Caco-2 (cell line): ENCODE measurements at regions not wholly inside any gene's neighbourhood (a gene's known extent, or its start where the extent isn't known, plus 50 kb on each side); places are given as distances from the start of the nearest gene placed in this dataset.
"Not testable (repeated sequence)": the region's sequence is repeated elsewhere in the genome, so short reads cannot be mapped to it uniquely, and the experiment has no call there.

Experiments used
- BruUV-seq: library from RNA; stranded (reverse); fragments of 400-500 nt; replicated peaks from 2 replicates; lab custom pipeline; 2021; lab: Mats Ljungman, UMichigan
- CTCF ChIA-PET: fragments of 300-600 bp; sonication (Branson Sonifier 250); formaldehyde crosslinking; loops from one replicate; lab custom pipeline; 2022; ENCODE audit warnings: antibody characterized with exemption; lab: Charles Lee
- POLR2A ChIA-PET: fragments of 300-600 bp; sonication (Branson Sonifier 250); formaldehyde crosslinking; loops from one replicate; lab custom pipeline; 2022; ENCODE audit warnings: antibody characterized with exemption; lab: Charles Lee
- DNase-seq, 2 experiments: peaks; one replicate each; pipeline versions ENCODE4 v3.0.0 to v3.0.0-alpha.2; 2020 to 2022
- H3K27me3 ChIP-seq: replicated peaks from 2 replicates; pipeline ENCODE4 v1.6.0; 2011; ENCODE audit warnings: low read length; ENCODE audit not compliant: control insufficient read depth, insufficient read depth
- H3K36me3 ChIP-seq: 2 replicates; pipeline ENCODE4 v1.5.1; 2011; ENCODE audit warnings: low read length; ENCODE audit not compliant: control insufficient read depth, insufficient read depth
- H3K4me1 ChIP-seq: fragments of 250-450 bp; sonication (Bioruptor Pico); 2 replicates; pipeline ENCODE4 v1.5.1; 2020; ENCODE audit warnings: mild to moderate bottlenecking
- H3K4me3 ChIP-seq: 2 replicates; pipeline ENCODE4 v1.5.1; 2011; ENCODE audit warnings: low read depth, mild to moderate bottlenecking, control low read depth, low read length
- H3K9me3 ChIP-seq: fragments of 250-450 bp; sonication (Bioruptor Pico); 2 replicates; pipeline ENCODE4 v1.5.1; 2020; ENCODE audit warnings: mild to moderate bottlenecking, moderate library complexity
- H3K27ac Mint-ChIP-seq: one replicate; pipeline ENCODE4 v1.8.0; 2022; ENCODE audit warnings: mixed read lengths; ENCODE audit not compliant: unreplicated experiment
- H3K27me3 Mint-ChIP-seq: one replicate; pipeline ENCODE4 v1.8.0; 2022; ENCODE audit warnings: mixed read lengths; ENCODE audit not compliant: insufficient read depth, unreplicated experiment
- H3K36me3 Mint-ChIP-seq: one replicate; pipeline ENCODE4 v1.8.0; 2022; ENCODE audit warnings: mild to moderate bottlenecking, mixed read lengths; ENCODE audit not compliant: insufficient read depth, unreplicated experiment
- H3K4me1 Mint-ChIP-seq: one replicate; pipeline ENCODE4 v1.8.0; 2022; ENCODE audit warnings: low read depth, mixed read lengths; ENCODE audit not compliant: unreplicated experiment
- H3K4me3 Mint-ChIP-seq: one replicate; pipeline ENCODE4 v1.8.0; 2022; ENCODE audit warnings: mild to moderate bottlenecking, moderate library complexity, mixed read lengths; ENCODE audit not compliant: unreplicated experiment
- H3K9me3 Mint-ChIP-seq: one replicate; pipeline ENCODE4 v1.8.0; 2022; ENCODE audit warnings: mixed read lengths; ENCODE audit not compliant: unreplicated experiment
- intact Hi-C: fragments of 100-400 bp; cut with micrococcal nuclease; formaldehyde crosslinking; loops from one replicate; pipeline ENCODE4 v1.10.0; 2022; ENCODE audit not compliant: unreplicated experiment
- TF ChIP-seq, protein P1 (sequence below), 2 experiments: fragments of 200-600 bp in 1 of 2; IDR thresholded peaks; 1 replicate in 1 of 2; 2 replicates in 1 of 2; pipeline versions ENCODE4 v1.5.1 to v1.8.0; 2011 to 2022; ENCODE audit warnings: antibody characterized with exemption in 1 of 2, control low read depth in 1 of 2, inconsistent platforms in 1 of 2, low read depth in 1 of 2, low read length in 1 of 2, mild to moderate bottlenecking in 1 of 2, moderate library complexity in 1 of 2; ENCODE audit not compliant: insufficient read depth in 1 of 2, severe bottlenecking in 1 of 2, unreplicated experiment in 1 of 2

DNA sequence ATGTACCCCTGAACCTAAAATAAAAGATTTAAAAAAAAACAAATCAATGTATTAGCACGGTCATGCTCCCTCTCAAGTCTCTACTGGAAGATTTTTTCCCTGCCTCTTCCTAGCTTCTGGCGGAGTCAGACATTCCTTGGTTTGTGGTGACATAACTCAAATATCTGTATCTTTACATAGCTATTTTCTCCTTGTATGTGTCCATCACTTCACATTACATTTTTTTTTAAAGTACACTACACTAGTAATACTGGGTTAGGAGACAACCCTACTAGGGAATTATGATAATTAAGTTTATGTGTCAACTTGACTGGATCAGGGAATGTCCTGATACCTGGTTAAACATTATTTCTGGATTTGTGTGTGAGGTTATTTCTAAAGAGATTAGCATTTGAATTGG, 1197.9 kb downstream of the TECRL start:
- intact Hi-C loops = no loop called here
- Histone ChIP-seq H3K4me3 (no peak overlapping the region), H3K36me3 (no peaks in the 10 kb centered on the region), H3K27me3 (no peaks in the 10 kb centered on the region), H3K9me3 (no peaks in the 10 kb centered on the region), H3K4me1 (no peaks in the 10 kb centered on the region)
- TF ChIP-seq, protein P1, sequence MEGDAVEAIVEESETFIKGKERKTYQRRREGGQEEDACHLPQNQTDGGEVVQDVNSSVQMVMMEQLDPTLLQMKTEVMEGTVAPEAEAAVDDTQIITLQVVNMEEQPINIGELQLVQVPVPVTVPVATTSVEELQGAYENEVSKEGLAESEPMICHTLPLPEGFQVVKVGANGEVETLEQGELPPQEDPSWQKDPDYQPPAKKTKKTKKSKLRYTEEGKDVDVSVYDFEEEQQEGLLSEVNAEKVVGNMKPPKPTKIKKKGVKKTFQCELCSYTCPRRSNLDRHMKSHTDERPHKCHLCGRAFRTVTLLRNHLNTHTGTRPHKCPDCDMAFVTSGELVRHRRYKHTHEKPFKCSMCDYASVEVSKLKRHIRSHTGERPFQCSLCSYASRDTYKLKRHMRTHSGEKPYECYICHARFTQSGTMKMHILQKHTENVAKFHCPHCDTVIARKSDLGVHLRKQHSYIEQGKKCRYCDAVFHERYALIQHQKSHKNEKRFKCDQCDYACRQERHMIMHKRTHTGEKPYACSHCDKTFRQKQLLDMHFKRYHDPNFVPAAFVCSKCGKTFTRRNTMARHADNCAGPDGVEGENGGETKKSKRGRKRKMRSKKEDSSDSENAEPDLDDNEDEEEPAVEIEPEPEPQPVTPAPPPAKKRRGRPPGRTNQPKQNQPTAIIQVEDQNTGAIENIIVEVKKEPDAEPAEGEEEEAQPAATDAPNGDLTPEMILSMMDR (IDR thresholded peaks at IDR 0.05; ENCODE audit: insufficient read depth in 1 of 2, low read depth in 1 of 2, low read length in 1 of 2, severe bottlenecking in 1 of 2, unreplicated experiment in 1 of 2) = no peak
- no peaks in the 10 kb centered on the region for H3K27me3 Mint-ChIP-seq
- BruUV-seq = no TSS peak
- DNase-seq = no peak
- ChIA-PET POLR2A (no interaction called here), CTCF (no interaction called here)
- H3K9me3 Mint-ChIP-seq = peaks cover 13% of the 10 kb centered on the region
- H3K4me3 Mint-ChIP-seq = no peak overlapping the region
- H3K36me3 Mint-ChIP-seq = no peaks in the 10 kb centered on the region
- no peak overlapping the region for H3K27ac Mint-ChIP-seq
- no peaks in the 10 kb centered on the region for H3K4me1 Mint-ChIP-seq

GRCh38 chr4:63193029-63193428, 1216.2 kb downstream of the TECRL start:
- H3K4me3 ChIP-seq, H3K36me3 Mint-ChIP-seq, H3K4me3 Mint-ChIP-seq, DNase-seq, H3K36me3 ChIP-seq, H3K4me1 Mint-ChIP-seq, intact Hi-C loops, POLR2A ChIA-PET, H3K4me1 ChIP-seq, H3K27me3 Mint-ChIP-seq, H3K27ac Mint-ChIP-seq, BruUV-seq, H3K27me3 ChIP-seq, CTCF ChIA-PET, H3K9me3 ChIP-seq: not testable (repeated sequence)
- peaks cover 22% of the 10 kb centered on the region for H3K9me3 Mint-ChIP-seq

GRCh38 chr4:63171341-63171740, 1237.9 kb downstream of the TECRL start:
- H3K36me3 ChIP-seq = no peaks in the 10 kb centered on the region
- CTCF ChIA-PET = no interaction called here
- Mint-ChIP-seq H3K9me3 (no peaks in the 10 kb centered on the region), H3K4me3 (no peak overlapping the region), H3K27me3 (no peaks in the 10 kb centered on the region), H3K27ac (no peak overlapping the region), H3K36me3 (no peaks in the 10 kb centered on the region), H3K4me1 (no peaks in the 10 kb centered on the region)
- DNase-seq = no peak
- TF ChIP-seq, protein P1 (IDR thresholded peaks at IDR 0.05; ENCODE audit: insufficient read depth in 1 of 2, low read depth in 1 of 2, low read length in 1 of 2, severe bottlenecking in 1 of 2, unreplicated experiment in 1 of 2) = no peak
- POLR2A ChIA-PET = no interaction called here
- no peaks in the 10 kb centered on the region for H3K4me1 ChIP-seq
- H3K4me3 ChIP-seq = no peak overlapping the region
- no peaks in the 10 kb centered on the region for H3K9me3 ChIP-seq
- BruUV-seq = no TSS peak
- H3K27me3 ChIP-seq = no peaks in the 10 kb centered on the region
- intact Hi-C loops = no loop called here

DNA sequence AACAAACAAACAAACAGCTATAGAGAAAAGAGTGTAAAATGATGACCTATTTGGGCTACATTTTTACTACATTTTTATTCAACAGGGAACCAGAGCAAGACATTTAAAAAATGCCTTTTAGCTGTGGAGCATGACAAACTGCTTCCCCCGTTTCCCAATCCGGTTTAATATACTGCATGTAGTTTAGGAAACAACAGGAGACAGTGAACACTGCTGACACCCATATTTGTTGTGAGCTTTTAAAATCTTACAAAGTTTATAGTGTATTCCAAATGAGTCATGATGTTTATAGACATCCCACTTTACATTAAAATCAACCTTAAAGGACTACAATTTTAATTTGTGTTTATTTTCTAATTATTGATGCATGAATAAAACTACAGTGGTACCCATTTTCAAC, 1238.3 kb downstream of the TECRL start:
- intact Hi-C loops = no loop called here
- CTCF ChIA-PET = no interaction called here
- Mint-ChIP-seq H3K4me3 (no peak overlapping the region), H3K9me3 (no peaks in the 10 kb centered on the region), H3K36me3 (no peaks in the 10 kb centered on the region), H3K27me3 (no peaks in the 10 kb centered on the region), H3K4me1 (no peaks in the 10 kb centered on the region), H3K27ac (no peak overlapping the region)
- Histone ChIP-seq H3K4me3 (no peak overlapping the region), H3K36me3 (no peaks in the 10 kb centered on the region), H3K9me3 (no peaks in the 10 kb centered on the region), H3K27me3 (no peaks in the 10 kb centered on the region), H3K4me1 (no peaks in the 10 kb centered on the region)
- BruUV-seq = no TSS peak
- POLR2A ChIA-PET = no interaction called here
- TF ChIP-seq, protein P1 (IDR thresholded peaks at IDR 0.05; ENCODE audit: insufficient read depth in 1 of 2, low read depth in 1 of 2, low read length in 1 of 2, severe bottlenecking in 1 of 2, unreplicated experiment in 1 of 2) = no peak
- DNase-seq = no peak
